ENCODE measurements at regions not wholly inside any gene's neighbourhood (a gene's known extent, or its start where the extent isn't known, plus 50 kb on each side); places are given as distances from the start of the nearest gene placed in this dataset.

- POLR2A ChIA-PET = no interaction called here
- H3K36me3 ChIP-seq (ENCODE audit: control insufficient read depth in 2 of 2, insufficient read depth in 1 of 2, low read length in 2 of 2) = no peaks in the 10 kb centered on the region
- CTCF ChIA-PET = interaction anchor here (0.6 to 0.8 kb wide), 2 partner anchors 39 to 57 kb away, joined by 3 to 4 read pairs; no protein-coding TSS in a partner anchor
- no peaks in the 10 kb centered on the region for H3K9me3 ChIP-seq (ENCODE audit: control insufficient read depth, insufficient read depth, low read depth, low read length)
- no peak overlapping the region for H3K4me3 ChIP-seq (ENCODE audit: low read depth, low read length)
- 0 out of 2 replicates have a peak, but pooled peaks cover 2% of the 10 kb centered on the region for H3K4me1 ChIP-seq (ENCODE audit: control insufficient read depth, insufficient read depth, low read length)
- TF ChIP-seq ZNF660 (tag by site-specific recombination; IDR thresholded peaks at IDR 0.05) = no peak
- no peak for TF ChIP-seq TSHZ1 (tag by site-specific recombination; IDR thresholded peaks at IDR 0.05; ENCODE audit: borderline replicate concordance)
- TF ChIP-seq ZNF398 (tag by site-specific recombination; IDR thresholded peaks at IDR 0.05) = no peak
- no peak for TF ChIP-seq ZFP3 (tag by site-specific recombination; IDR thresholded peaks at IDR 0.05; ENCODE audit: low read depth)
- H3K27ac ChIP-seq (ENCODE audit: extremely low read depth, low read depth, low read length) = no peak overlapping the region
Measured at GRCh38 chr7:130951303-130951975, 217.4 kb upstream of the KLF14 start.

- no peaks in the 10 kb centered on the region for H3K36me3 ChIP-seq (ENCODE audit: control insufficient read depth in 2 of 2, insufficient read depth in 1 of 2, low read length in 2 of 2)
- H3K4me1 ChIP-seq (ENCODE audit: control insufficient read depth, insufficient read depth, low read length) = 0 out of 2 replicates have a peak, but pooled peaks cover 2% of the 10 kb centered on the region
- POLR2A ChIA-PET = no interaction called here
- H3K9me3 ChIP-seq (ENCODE audit: control insufficient read depth, insufficient read depth, low read depth, low read length) = no peaks in the 10 kb centered on the region
- H3K27ac ChIP-seq (ENCODE audit: extremely low read depth, low read depth, low read length) = no peak overlapping the region
- no peak overlapping the region for H3K4me3 ChIP-seq (ENCODE audit: low read depth, low read length)
- CTCF ChIA-PET = interaction anchor here (0.6 to 1.0 kb wide), 4 partner anchors 30 to 57 kb away, joined by 3 to 6 read pairs (median 4); no protein-coding TSS in a partner anchor
- TF ChIP-seq ZNF398 (tag by site-specific recombination; IDR thresholded peaks at IDR 0.05) = no peak
- TF ChIP-seq INSM2 (tag by site-specific recombination; IDR thresholded peaks at IDR 0.05) = no peak
- TF ChIP-seq ZNF623 (tag by site-specific recombination; IDR thresholded peaks at IDR 0.05) = no peak
- TF ChIP-seq MYNN (tag by site-specific recombination; IDR thresholded peaks at IDR 0.05; ENCODE audit: borderline replicate concordance) = no peak
- TF ChIP-seq TRIM28 (IDR thresholded peaks at IDR 0.05; ENCODE audit: borderline replicate concordance, low read length) = no peak
- TF ChIP-seq ZNF692 (tag by site-specific recombination; IDR thresholded peaks at IDR 0.05) = no peak
- no peak for TF ChIP-seq ZNF214 (tag by site-specific recombination; IDR thresholded peaks at IDR 0.05; ENCODE audit: borderline replicate concordance)
- TF ChIP-seq ZNF223 (tag by site-specific recombination; IDR thresholded peaks at IDR 0.05) = no peak
- TF ChIP-seq ZBTB49 (tag by site-specific recombination; IDR thresholded peaks at IDR 0.05; ENCODE audit: low read depth) = no peak
- no peak for TF ChIP-seq REPIN1 (tag by site-specific recombination; IDR thresholded peaks at IDR 0.05; ENCODE audit: low read depth)
- no peak for TF ChIP-seq ZIC2 (tag by site-specific recombination; IDR thresholded peaks at IDR 0.05)
- no peak for TF ChIP-seq ZNF837 (tag by site-specific recombination; IDR thresholded peaks at IDR 0.05)
- no peak for TF ChIP-seq HOXA7 (CRISPR knock-in tag; IDR thresholded peaks at IDR 0.05; ENCODE audit: borderline replicate concordance)
- TF ChIP-seq ZNF707 (tag by site-specific recombination; IDR thresholded peaks at IDR 0.05) = no peak
- no peak for TF ChIP-seq ZNF174 (tag by site-specific recombination; IDR thresholded peaks at IDR 0.05)
Measured at GRCh38 chr7:130951976-130952876, 218.2 kb upstream of the KLF14 start.

All from HEK293 (cell line).